ENCODE measurements at regions not wholly inside any gene's neighbourhood (a gene's known extent, or its start where the extent isn't known, plus 50 kb on each side); places are given as distances from the start of the nearest gene placed in this dataset.
A peak's percentile ranks its signal among the peaks of the same experiment; 100 is the strongest.

DNA sequence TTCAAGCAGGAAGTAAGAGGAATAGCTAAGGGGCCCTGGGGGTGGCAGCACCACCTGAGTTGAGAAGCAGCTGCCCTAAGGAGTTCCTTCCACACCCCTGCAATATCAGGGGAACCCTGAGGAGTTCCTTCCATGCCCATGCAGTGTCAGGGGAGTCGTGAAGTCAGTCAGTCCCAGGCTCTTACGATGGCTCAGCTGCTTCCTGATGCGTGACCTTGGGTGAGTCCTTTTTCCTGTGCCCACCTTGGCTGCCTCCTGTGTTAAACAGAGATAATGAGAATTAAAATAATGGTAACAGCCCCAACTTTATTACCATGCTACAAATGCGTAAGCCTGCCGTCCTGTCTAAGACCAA lies 181.1 kb downstream of the MIAT start:
- H3K56ac ChIP-seq (replicated peaks; ENCODE audit: insufficient read length, low read depth, low read length): no peak overlapping the region
- H3K27ac ChIP-seq (ENCODE audit: low read depth, low read length): no peak overlapping the region
- H3K4me2 ChIP-seq (ENCODE audit: insufficient read depth in 1 of 2, low read depth in 2 of 2, low read length in 2 of 2): no peak overlapping the region
- H2BK20ac ChIP-seq (ENCODE audit: low read length): no peak overlapping the region; the same call in 1 of the 2 replicates
- no peak overlapping the region for H3K23ac ChIP-seq (ENCODE audit: insufficient read length)
- H3K79me2 ChIP-seq (ENCODE audit: control insufficient read depth in 1 of 2, insufficient read depth in 2 of 2, low read length in 2 of 2): no peaks in the 10 kb centered on the region
- peaks cover 2 to 8% (median 5%) of the 10 kb centered on the region in 4 experiments; a peak in 5 of 7 replicates for H3K4me1 ChIP-seq (replicated peaks in 1 of 4; ENCODE audit: control insufficient read depth in 3 of 4, insufficient read depth in 4 of 4, low read length in 3 of 4)
- H3K79me1 ChIP-seq (ENCODE audit: low read depth, low read length): no peaks in the 10 kb centered on the region
- H4K5ac ChIP-seq (ENCODE audit: insufficient read length, low read depth, low read length): no peak overlapping the region
- no peak overlapping the region for H4K8ac ChIP-seq (ENCODE audit: extremely low read depth, insufficient read depth, low read length)
- no peaks in the 10 kb centered on the region for H3K23me2 ChIP-seq (ENCODE audit: low read depth, low read length)
- H3K9me3 ChIP-seq (ENCODE audit: insufficient read depth in 2 of 2, low read depth in 1 of 2, low read length in 1 of 2): no peaks in the 10 kb centered on the region
- H3K36me3 ChIP-seq (ENCODE audit: control insufficient read depth in 2 of 4, insufficient read depth in 4 of 4, low read length in 3 of 4): no peaks in the 10 kb centered on the region
- H2AFZ ChIP-seq (ENCODE audit: low read length): no peak overlapping the region
- no peak overlapping the region for H3K14ac ChIP-seq (ENCODE audit: insufficient read length)
- FAIRE-seq (no peak), DNase-seq (ENCODE audit: low read depth in 1 of 2, low spot score in 2 of 2) (no peak)
- H3K9ac ChIP-seq (replicated peaks in 1 of 4; ENCODE audit: extremely low read depth in 1 of 4, low read depth in 3 of 4, low read length in 3 of 4): no peak overlapping the region
- no peak overlapping the region for H2BK120ac ChIP-seq (replicated peaks; ENCODE audit: low read depth, low read length)
- H4K91ac ChIP-seq (replicated peaks; ENCODE audit: insufficient read length, low read length): no peak overlapping the region
- 81% methylated on average over 5 of the region's 5 CpGs; no CpG with 5 or more reads in 1 of the 2 experiments for WGBS, 2 experiments (ENCODE audit: extremely low coverage in 1 of 2, insufficient coverage in 1 of 2, insufficient read length in 1 of 2, insufficient replicate concordance in 2 of 2, low coverage in 1 of 2, low lambda C conversion rate in 2 of 2, missing lambda C conversion rate in 1 of 2)
- H2BK5ac ChIP-seq (ENCODE audit: low read depth, low read length): 0 out of 2 replicates have a peak overlapping the region, but pooled peaks have one; percentile 10
- no peak overlapping the region for H3K4ac ChIP-seq (replicated peaks; ENCODE audit: insufficient read length, low read depth, low read length)
- CTCF ChIA-PET (ENCODE audit: partially characterized antibody): interaction anchor here (0.8 to 1.2 kb wide), 5 partner anchors 12 to 268 kb away, joined by 3 to 5 read pairs (median 3); no protein-coding TSS in a partner anchor
- no peak overlapping the region for H3K18ac ChIP-seq (ENCODE audit: extremely low read depth, low read length)
- no peaks in the 10 kb centered on the region; a peak in 1 of 7 replicates for H3K27me3 ChIP-seq (replicated peaks in 1 of 4; ENCODE audit: control insufficient read depth in 3 of 4, extremely low read depth in 1 of 4, insufficient read depth in 3 of 4, low read length in 3 of 4)
- H3K4me3 ChIP-seq (ENCODE audit: extremely low read depth in 1 of 4, insufficient read depth in 2 of 4, low read depth in 3 of 4, low read length in 4 of 4): no peak overlapping the region
- no peak overlapping the region for H2AK5ac ChIP-seq (ENCODE audit: low read depth, low read length)
- POLR2A ChIA-PET (ENCODE audit: partially characterized antibody): no interaction called here
- no peak overlapping the region for H2BK15ac ChIP-seq (ENCODE audit: low read length)
- no peak overlapping the region for H2BK12ac ChIP-seq (ENCODE audit: low read depth, low read length)
- no peaks in the 10 kb centered on the region for H4K20me1 ChIP-seq (replicated peaks in 1 of 2; ENCODE audit: control insufficient read depth in 1 of 2, insufficient read depth in 2 of 2, low read length in 2 of 2)
- no peak for TF ChIP-seq SRF (IDR thresholded peaks at IDR 0.05; ENCODE audit: low read depth, low read length)
- TF ChIP-seq CEBPB (IDR thresholded peaks at IDR 0.05; ENCODE audit: low read depth, low read length): no peak
- TF ChIP-seq BACH1 (IDR thresholded peaks at IDR 0.05; ENCODE audit: low read length): 0 out of 2 replicates have a peak, but pooled peaks have one; percentile 31
- TF ChIP-seq KDM5A (IDR thresholded peaks at IDR 0.05; ENCODE audit: low read length): no peak
- peak in 1 of 2 experiments; percentile 11; a peak in 1 of 4 replicates for TF ChIP-seq RAD21 (IDR thresholded peaks at IDR 0.05 in 1 of 2, conservative IDR thresholded peaks at IDR 0.05 in 1 of 2; ENCODE audit: low read depth in 2 of 2, low read length in 2 of 2)
- TF ChIP-seq, protein P1, sequence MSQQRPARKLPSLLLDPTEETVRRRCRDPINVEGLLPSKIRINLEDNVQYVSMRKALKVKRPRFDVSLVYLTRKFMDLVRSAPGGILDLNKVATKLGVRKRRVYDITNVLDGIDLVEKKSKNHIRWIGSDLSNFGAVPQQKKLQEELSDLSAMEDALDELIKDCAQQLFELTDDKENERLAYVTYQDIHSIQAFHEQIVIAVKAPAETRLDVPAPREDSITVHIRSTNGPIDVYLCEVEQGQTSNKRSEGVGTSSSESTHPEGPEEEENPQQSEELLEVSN (IDR thresholded peaks at IDR 0.05): no peak
- TF ChIP-seq, protein P2, sequence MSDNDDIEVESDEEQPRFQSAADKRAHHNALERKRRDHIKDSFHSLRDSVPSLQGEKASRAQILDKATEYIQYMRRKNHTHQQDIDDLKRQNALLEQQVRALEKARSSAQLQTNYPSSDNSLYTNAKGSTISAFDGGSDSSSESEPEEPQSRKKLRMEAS (IDR thresholded peaks at IDR 0.05): no peak
- TF ChIP-seq PHF8 (conservative IDR thresholded peaks at IDR 0.05; ENCODE audit: low read depth, low read length): no peak
- no peak for TF ChIP-seq RNF2 (IDR thresholded peaks at IDR 0.05; ENCODE audit: borderline replicate concordance, low read depth, low read length, missing control alignments, poor library complexity, severe bottlenecking)
- no peak for TF ChIP-seq SP1 (IDR thresholded peaks at IDR 0.05; ENCODE audit: low read depth, low read length)

All from H1 (cell line).